OCI-LY3 (cell line): ENCODE measurements at regions not wholly inside any gene's neighbourhood (a gene's known extent, or its start where the extent isn't known, plus 50 kb on each side); places are given as distances from the start of the nearest gene placed in this dataset.

ENCODE experiments used
- CTCF ChIP-seq: fragments of 200-600, 300-600 bp; sonication (generic); IDR thresholded peaks from 2 replicates; pipeline ENCODE4 v1.5.1; 2014; ENCODE audit warnings: antibody characterized with exemption, low read length, low read depth
- EZH2phosphoT487 ChIP-seq: fragments of 200-600 bp; shearing (Covaris generic); IDR thresholded peaks from 2 replicates; pipeline ENCODE4 v1.6.1; 2018; ENCODE audit warnings: antibody characterized with exemption, mixed run types, low read depth

GRCh38 chr6:33888664-33889200, 84.9 kb upstream of the MLN start:
- TF ChIP-seq CTCF (no peak), EZH2phosphoT487 (no peak)
